Glomerular visceral epithelial cell (primary cell): ENCODE measurements at regions not wholly inside any gene's neighbourhood (a gene's known extent, or its start where the extent isn't known, plus 50 kb on each side); places are given as distances from the start of the nearest gene placed in this dataset.
"Not testable (repeated sequence)": the region's sequence is repeated elsewhere in the genome, so short reads cannot be mapped to it uniquely, and the experiment has no call there.

Source experiments
- DNase-seq: peaks from one replicate; pipeline ENCODE4 v3.0.0-alpha.2; 2016; ENCODE audit errors: extremely low spot score

DNA sequence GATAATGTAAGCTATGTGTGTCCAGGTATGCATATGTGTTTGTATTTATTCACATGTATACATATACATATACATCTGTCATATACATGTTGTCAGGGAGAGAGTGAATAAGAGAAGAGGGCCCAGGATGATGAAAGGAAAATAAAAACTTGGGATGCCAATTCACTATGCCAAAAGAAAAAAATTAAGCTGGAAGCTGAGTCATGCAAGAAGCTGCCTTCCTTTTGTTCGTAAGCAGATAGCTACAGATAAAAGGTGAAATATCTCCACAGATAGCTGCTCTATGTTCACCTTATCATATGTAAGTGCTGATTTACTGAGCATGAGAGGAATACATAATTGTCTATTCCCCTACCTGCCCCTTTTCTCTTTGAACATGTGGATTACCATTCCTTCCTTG lies 579.9 kb downstream of the EPM2A start:
- DNase-seq: no peak

DNA sequence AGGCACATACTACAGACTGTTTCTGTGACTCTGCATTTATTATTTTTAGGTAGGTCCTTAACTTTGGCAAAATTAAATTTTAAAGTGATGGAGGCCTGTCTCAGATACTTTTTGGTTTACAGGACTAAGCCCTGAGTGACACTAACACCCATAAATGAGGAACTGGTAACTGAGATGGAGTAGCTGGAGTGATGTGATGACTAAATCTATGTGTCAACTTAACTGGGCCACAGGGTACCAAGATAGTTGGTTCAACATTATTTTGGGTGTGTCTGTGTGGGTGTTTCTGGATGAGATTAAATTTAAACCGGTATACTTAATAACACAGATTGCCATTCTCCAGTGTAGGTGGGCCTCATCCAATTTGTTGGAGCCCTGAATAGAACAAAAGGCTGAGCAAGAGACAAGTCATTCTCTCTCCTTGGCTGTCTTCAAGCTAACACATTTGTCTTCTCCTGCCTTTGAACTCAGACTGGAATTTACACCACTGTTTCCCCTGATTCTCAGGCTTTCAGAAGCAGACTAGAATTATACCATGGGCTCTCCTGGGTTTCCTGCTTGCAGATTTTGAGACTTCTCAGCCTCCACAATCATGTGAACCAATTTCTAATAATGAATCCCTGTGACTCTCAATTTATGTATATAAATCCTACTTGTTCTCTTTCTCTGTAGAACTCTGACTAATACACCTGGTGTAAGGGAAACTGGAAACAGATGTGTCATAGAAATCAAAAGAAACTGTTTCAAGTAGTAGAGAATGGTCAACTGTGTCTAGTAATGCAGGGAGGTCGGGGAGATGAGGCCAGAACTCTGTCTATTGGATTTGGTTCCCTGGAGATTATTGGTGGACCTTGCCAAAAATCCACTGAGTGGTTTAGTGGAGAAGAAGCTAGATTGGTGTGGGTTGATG lies 579.2 kb downstream of the EPM2A start:
- DNase-seq: no peak

DNA sequence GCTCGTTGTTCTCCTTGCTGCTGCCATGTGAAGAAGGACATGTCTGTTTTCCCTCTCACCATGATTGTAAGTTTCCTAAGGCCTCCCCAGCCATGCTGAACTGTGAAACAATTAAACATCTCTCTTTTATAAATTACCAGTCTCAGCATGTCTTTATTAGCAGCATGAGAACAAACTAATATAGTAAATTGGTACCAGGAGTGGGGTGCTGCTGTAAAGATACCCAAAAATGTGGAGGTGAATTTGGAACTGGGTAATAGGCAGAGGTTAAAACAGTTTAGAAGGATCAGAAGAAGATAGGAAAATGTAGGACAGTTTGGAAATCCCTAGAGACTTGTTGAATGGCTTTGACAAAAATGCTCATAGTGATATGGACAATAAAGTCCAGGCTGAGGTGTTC lies 576.7 kb downstream of the EPM2A start:
- DNase-seq: not testable (repeated sequence)

DNA sequence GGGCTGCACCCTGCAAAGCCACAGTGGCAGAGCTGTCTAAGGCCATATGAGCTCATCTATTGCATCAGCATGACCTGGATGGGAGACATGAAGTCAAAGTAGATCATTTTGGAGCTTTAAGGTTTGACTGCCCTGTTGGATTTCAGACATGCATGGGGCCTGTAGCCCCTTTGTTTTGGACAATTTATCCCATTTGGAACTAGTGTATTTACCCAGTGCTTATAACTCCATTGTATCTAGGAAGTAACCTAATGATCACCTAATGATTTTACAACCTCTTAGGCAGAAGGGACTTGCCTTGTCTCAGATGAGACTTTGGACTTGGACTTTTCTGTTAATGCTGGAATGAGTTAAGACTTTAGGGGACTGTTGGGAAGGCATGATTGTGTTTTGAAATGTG lies 575.4 kb downstream of the EPM2A start:
- no peak for DNase-seq

DNA sequence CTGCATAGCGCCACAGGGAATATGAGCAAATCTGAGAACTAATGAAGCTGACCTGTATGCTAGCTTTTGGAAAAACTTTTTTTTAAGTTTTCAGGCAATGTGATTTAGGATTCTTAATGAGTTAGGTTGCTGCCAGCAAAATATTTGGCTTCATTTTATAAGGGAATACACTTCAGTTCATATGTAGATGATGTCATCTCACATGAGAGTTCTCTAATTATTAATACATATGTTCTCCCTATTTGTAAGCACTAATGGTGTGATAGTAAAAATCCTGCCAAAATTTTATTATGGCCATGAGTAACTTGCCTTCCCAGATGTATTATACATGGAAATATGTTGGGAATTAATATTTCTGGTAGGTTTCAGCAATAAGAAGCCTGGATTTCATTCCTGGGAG lies 573.8 kb downstream of the EPM2A start:
- DNase-seq: no peak

DNA sequence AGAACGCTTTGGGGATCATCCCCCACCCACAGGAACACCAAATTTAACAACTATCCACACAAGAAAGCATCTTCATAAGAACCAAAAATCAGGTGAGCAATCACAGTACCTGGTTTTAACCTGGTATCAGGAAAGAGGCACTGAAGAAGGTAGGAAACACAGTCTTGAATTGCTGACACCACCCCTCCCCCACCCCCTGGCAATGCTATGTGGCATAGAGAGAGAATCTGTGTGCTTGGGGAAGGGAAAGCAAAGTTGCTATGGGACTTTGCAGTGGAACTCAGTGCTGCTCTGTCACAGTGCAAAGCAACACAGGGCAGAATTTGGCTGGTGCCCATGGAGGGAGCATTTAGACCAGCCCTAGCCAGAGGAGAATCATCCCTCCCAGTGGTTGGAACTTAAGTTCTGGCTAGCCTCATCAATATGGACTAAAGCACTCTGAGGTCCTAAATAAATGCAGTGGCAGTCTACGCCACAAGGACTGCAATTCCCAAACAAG lies 565.5 kb downstream of the EPM2A start:
- no peak for DNase-seq

DNA sequence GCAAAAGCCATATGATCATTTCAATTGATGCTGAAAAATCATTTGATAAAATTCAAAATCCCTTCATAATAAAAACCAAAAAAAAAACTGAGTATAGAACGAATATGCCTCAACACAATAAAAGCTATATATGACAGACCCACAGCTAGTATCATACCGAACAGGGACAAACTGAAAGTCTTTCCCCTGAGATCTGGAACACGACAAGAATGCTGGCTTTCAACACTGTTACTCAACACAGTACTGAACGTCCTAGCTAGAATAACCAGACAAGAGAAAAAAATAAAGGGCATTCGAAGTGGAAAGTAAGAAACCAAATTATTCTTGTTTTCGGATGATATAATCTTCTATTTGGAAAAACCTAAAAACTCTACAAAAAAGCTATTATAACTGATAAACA lies 559.9 kb downstream of the EPM2A start:
- DNase-seq: no peak

DNA sequence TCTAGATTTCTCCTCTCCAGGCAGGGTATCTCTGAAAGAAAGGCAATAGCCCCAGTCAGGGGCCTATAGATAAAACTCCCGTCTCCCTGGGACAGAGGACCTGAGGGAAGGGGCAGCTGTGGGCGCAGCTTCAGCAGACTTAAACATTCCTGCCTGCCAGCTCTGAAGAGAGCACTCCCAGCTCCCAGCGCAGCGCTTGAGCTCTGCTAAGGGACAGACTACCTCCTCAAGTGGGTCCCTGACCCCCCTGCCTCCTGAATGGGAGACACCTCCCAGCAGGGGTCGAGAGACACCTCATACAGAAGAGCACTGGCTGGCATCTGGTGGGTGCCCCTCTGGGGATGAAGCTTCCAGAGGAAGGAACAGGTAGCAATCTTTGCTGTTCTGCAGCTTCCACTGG lies 556.9 kb downstream of the EPM2A start:
- DNase-seq: no peak

DNA sequence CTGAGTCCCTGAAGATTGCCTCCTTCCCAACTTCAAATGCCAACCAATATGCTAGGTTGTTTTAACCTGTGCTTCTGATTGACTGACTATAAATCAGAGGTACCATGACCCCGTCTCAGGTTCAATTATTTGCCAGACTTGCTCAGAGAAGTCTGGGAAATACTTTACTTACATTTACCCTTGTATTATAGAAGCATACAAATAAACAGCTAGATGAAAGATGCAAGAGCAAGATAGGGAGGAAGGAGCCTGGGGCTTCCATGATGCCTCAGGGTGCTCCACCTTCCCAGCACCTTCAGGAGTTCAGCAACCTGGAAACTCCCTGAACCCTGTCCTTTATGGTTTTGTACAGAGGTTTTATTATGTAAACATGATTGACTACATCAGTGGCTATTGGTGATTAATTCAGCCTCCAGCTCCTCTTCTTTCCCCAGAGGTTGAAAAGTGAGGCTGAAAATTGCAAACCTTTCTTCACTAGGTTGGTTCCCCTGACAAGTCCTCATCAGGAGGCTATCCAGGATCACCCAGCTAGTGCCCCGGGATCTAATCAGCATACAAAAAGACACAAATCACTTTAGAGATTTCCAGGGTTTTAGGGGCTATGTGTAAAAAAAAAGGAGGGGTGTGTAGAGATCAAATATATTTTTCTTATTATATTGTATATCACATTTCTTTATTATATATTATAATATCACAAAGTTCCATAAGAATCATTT lies 547.7 kb downstream of the EPM2A start:
- no peak for DNase-seq

DNA sequence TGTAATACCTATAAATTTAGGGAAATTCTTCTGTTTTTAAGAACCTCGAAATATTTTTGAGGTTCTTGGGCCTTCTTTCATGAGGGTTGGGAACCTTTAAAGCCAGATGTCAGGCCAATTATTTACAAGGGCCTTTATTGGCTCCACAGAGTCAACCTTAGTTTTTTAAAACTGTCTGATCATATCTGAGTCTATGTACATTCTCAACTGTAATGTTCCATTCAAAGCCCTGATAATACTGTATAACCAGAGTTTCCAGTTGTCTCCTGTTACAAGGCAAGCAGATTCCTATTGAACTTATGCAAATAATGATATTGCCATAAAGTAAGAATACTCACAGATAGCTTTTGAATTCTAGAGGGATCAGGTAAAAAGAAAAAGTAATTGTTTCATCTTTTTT lies 545.5 kb downstream of the EPM2A start:
- DNase-seq: no peak

DNA sequence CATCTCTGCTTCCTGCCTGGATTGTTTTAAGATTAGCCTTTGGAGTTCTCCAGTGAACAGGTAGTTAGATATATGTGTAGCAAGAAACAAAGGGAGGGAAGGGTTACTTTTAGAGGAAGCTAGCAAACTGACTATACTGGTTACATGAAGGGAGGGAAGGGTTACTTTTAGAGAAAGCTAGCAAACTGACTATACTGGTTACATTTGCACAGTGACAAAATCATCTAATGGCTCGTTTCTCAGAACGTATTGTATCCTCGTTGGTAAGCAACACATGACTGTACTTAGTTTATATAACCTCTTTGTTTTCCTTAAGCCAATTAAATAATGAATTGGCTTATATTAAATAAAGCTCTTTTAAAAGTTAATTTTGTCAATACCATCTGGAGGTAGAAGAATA lies 540.9 kb downstream of the EPM2A start:
- DNase-seq: no peak

DNA sequence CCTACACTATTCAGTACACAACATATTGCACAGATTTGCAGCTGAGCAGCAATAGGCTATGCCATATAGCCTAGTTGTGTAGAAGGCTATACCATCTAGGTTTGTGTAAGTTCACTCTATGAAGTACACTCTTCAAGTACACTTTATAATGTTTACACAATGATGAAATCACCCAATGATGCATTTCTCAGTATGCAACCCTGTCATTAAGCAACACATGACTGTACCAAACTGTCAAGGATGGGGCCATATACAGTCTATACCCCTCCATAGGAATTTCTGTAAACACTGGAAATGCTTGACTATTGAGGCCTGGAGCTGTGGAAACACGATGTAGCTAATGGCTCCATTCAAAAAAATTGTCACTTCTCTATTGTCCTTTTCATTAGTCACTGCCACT lies 535.4 kb downstream of the EPM2A start:
- no peak for DNase-seq

DNA sequence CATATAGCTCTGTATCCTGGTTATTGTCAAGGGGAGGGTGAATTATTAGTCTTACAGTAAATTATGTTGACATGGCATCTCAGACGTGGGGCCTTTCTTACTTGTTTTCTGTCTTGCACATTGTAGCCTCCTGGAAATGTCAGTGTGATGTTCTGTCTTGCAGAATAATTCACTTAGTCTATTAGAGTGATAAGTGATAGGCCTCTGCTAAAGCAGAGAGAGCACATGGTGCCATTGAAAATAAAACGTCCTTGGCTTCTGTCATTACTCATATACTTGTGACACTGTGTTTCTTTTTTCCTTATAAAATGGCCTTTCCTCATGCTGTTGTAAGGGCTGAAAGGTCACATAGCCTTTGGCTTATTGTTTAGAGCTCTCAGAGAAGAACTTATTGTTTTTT lies 531.0 kb downstream of the EPM2A start:
- DNase-seq: no peak

DNA sequence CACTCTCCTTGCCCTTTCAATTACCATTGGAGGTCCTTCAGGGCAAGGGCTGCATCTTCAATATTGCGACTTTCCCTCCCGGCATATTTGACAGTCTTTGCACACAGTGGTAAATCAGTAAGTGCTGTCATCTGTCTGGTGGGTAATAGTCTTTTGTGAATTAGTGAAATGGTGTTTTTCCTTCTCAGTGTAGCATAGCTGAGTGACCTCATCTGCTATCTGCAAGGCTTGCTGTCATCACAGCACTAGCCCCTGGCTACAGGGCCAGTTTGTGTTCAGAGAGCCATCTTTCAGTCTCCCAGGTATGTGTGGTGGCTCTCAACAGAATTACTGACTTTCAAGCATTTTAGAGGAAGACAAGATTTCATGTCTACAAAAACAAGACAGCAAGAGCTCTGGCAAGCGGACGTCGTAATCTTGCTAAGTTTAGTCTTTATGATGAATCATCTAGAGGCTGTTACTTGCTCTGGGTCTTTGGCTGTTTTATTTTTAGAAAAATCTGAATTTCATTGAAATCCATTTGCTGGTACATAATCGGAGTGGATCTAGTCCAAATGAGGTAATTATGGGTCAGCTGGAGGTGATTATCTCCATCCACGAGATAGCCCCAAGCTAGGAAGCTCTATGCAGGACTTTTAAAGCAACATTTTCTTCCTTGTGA lies 528.9 kb downstream of the EPM2A start:
- DNase-seq: no peak

DNA sequence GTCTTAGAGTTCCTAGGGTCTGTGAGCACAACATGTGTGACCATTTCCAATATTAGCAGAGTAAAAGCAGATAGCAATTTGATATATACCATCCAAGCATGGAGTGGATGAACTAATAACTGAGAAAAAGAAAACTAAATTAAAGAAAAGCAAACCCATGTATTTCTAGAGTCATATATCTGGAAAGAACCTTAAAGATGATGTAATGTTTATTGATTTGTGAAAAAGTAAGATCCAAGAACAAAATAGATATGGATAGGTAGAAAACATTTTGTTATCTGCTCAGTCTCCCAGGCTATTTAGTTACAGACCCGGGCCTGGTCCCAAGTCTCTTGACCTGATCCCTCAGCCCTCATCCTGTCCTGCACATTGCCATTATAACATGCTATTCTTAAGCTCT lies 526.8 kb downstream of the EPM2A start:
- DNase-seq: no peak

DNA sequence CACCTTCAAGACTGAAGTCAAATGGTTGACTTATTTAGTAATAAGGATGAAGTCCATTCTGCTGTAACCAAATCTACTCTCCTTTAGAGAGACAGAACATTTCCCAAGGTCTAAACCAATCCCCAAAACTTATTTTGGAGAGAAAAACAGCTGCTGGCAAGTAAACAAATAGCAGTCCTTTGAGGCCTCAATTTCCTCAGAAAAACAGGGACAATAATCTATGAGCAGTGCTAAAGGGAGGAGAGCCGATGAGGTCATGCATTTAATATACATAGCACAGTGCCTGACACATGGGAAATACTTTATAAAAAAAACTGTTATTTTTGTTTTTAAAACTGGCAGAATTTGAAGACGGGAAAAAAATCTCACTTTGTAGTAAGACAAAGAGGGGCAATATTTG lies 526.0 kb downstream of the EPM2A start:
- no peak for DNase-seq

DNA sequence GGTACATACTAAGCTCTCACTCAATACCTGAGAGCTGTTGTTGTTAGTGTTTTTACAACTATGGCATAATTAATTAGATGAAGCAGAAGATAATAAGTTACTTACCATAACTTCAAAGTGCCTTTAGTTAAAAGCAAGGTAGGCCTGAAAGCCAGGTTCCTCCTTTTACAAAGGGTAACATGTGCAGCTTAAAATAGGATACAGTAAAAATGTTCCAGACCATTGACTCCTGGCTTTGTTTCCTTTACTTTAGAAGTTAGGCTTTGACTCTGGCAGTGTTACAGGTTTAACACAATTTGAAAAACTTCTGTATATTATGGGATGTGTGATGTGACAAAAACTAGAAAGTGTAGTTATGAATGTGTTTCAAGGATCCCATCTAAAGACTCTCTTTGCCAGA lies 522.5 kb downstream of the EPM2A start:
- DNase-seq: no peak

DNA sequence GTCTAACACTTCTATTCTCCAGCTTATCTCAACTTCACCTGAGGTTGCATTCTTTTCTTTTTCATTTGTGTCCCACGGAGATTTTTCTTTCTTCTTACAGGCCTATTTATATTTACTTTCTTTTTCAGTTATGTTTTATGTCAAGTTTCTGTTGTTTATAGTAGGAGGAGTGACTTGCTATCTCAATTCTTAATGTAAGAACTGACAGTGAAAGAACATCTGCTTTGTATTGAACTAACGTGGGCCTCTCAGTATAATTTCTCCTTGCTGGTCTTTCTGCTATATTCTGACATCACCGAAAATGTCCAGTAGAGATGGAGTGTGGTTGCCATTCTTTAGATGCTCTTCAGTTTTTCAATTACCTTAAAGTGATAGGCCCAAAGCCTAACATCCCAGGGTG lies 521.7 kb downstream of the EPM2A start:
- DNase-seq: no peak

DNA sequence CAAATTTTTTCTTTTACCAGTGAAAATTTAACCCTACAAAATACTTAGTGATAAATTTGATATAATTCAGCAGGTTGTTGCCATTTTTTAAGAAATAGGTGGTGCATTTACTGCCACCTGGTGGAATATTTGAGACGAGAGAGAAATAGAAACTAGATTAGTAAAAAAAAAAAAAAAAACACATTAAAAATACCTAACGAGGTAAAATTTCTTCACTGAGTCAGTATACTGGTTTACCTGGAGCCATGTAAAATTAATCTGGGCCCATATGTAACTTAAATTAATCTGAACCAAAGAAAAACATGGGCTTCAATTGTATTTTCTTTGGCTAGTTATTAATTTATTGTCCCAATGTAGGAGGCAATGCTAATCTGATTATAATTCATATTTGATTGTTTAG lies 520.8 kb downstream of the EPM2A start:
- DNase-seq: peak; percentile 50

DNA sequence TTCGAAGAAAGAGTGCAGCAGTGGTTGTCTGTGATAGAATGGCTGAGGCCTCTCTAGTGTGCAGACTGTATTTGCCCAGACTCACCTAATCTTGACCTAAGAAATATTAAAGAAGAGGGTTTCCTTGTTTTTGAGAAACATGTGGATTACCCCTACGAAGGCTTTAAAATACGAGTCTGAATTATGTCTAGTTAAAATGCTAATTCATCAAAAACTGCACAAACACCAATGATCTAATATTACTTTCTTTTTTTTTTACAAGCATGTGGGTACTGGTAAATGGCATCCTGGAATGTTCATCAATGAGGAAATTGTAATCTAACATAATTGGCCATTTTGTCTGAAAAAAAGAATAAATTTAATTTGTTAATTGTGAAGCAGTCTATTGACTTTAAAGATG lies 510.9 kb downstream of the EPM2A start:
- DNase-seq: no peak

DNA sequence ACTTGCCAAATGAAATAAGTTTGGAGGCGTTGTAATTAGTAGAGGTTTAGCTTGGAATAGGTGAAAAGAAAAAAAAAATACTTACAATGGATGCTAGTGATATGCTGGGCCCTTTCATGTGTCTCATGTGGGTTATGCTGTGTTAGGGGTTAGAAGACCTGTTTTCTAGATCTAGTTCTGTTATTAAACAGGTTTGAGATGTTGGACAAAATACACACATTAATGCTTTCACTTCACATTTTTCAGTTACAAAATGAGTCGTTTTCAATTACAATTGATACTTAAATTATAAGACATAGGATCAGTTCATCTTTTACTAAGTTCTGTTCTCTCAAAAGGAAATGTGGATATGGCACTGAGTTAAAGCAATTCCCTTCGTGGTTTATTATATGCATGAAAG lies 509.8 kb downstream of the EPM2A start:
- no peak for DNase-seq

DNA sequence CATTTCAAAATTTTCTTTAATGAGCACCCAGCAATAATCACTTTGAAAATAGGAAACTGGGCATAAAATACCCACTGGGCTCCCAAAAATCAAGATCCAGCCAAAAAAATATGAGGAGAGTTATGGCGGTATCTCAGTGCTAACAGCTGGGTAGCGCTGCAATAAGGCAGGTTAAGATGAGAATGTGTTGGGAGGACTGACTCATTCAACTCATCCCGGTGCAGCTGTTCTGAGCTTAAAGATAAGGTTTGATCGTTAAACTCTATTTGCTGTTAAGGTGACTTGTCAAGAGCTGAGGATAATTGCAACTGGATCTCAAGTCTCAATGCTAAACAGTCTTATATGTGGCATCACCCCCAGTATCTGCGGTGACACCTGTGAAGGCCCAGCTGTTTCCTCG lies 507.7 kb downstream of the EPM2A start:
- DNase-seq: no peak
